ENCODE measurements at regions not wholly inside any gene's neighbourhood (a gene's known extent, or its start where the extent isn't known, plus 50 kb on each side); places are given as distances from the start of the nearest gene placed in this dataset.

DNA sequence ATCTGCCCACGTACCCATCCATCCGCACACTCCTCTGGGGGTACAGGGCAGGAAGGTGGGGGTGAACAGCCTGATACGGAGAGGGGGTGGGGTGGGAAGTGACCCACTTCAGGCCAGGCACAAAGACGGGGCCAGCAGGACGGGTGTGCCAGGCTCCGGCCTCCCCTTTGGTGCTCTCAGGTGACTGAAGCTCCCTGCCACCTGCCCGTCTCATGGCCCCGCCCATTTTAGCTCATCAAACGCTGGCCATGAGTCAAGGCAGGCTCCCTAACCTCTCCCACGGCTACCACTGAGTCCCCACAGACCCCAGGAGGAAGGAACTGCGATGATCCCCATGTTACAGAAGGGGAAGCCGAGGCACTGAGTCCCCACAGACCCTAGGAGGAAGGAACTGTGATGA lies 109.6 kb downstream of the CRYAA start:
- TF ChIP-seq POLR2A (IDR thresholded peaks at IDR 0.05) (no peak), EP300 (IDR thresholded peaks at IDR 0.05) (no peak)
- TF ChIP-seq, protein P1, sequence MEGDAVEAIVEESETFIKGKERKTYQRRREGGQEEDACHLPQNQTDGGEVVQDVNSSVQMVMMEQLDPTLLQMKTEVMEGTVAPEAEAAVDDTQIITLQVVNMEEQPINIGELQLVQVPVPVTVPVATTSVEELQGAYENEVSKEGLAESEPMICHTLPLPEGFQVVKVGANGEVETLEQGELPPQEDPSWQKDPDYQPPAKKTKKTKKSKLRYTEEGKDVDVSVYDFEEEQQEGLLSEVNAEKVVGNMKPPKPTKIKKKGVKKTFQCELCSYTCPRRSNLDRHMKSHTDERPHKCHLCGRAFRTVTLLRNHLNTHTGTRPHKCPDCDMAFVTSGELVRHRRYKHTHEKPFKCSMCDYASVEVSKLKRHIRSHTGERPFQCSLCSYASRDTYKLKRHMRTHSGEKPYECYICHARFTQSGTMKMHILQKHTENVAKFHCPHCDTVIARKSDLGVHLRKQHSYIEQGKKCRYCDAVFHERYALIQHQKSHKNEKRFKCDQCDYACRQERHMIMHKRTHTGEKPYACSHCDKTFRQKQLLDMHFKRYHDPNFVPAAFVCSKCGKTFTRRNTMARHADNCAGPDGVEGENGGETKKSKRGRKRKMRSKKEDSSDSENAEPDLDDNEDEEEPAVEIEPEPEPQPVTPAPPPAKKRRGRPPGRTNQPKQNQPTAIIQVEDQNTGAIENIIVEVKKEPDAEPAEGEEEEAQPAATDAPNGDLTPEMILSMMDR (IDR thresholded peaks at IDR 0.05): no peak
